HFFc6 (cell line): ENCODE measurements at regions not wholly inside any gene's neighbourhood (a gene's known extent, or its start where the extent isn't known, plus 50 kb on each side); places are given as distances from the start of the nearest gene placed in this dataset.

ENCODE experiments used
- DNase-seq: peaks from one replicate; pipeline ENCODE4 v3.0.0-alpha.2; 2018
- H3K27ac Mint-ChIP-seq: 2 replicates; pipeline ENCODE4 v1.8.0; 2020; ENCODE audit warnings: mild to moderate bottlenecking, mixed read lengths
- H3K27me3 Mint-ChIP-seq: 2 replicates; pipeline ENCODE4 v1.8.0; 2021; ENCODE audit warnings: mild to moderate bottlenecking, moderate library complexity, mixed read lengths; ENCODE audit not compliant: insufficient read depth
- H3K36me3 Mint-ChIP-seq: 2 replicates; pipeline ENCODE4 v1.8.0; 2021; ENCODE audit warnings: low read depth, mixed read lengths
- H3K4me1 Mint-ChIP-seq: 2 replicates; pipeline ENCODE4 v1.8.0; 2020; ENCODE audit warnings: low read depth, mixed read lengths
- H3K4me3 Mint-ChIP-seq: 2 replicates; pipeline ENCODE4 v1.8.0; 2020; ENCODE audit warnings: mild to moderate bottlenecking, moderate library complexity, mixed read lengths
- H3K9me3 Mint-ChIP-seq: 2 replicates; pipeline ENCODE4 v1.8.0; 2020; ENCODE audit warnings: mild to moderate bottlenecking, mixed read lengths
- TF ChIP-seq, protein P1 (sequence below): fragments of 200-600 bp; sonication (generic); IDR thresholded peaks from 2 replicates; pipeline ENCODE4 v1.5.0; 2021; ENCODE audit warnings: antibody characterized with exemption, mild to moderate bottlenecking

DNA sequence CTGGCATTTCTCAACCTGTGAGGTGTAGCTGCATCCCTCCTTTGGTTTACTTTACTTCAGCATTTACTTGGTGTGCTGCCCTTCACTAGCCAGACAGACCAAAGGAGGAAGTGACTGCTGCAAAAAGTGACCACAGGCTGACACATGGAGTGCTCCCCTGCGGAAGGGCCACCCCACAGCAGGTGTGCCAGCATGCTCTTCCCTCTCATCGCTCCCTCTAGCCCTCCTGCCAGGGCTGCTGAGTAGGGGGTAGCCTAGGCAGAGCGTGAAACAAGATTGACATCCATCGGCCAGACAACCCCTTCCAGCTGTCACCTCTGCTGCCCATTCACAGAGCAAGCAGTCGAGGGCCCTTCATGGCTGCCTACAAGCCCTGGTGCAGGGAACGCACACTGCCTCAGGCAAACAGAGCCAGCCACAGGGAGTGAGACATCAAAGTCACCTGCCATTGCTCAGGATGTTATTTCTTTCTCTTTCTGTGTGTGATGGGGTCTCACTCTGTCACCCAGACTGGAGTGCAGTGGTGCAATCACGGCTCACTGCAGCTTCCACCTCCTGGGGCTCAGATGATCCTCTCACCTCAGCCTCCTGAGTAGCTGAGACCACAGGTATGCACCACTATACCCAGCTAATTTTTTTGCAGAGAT lies 102.0 kb upstream of the RPS6KA2 start:
- DNase-seq: no peak
- H3K27me3 Mint-ChIP-seq: peaks cover 14% of the 10 kb centered on the region; the same call in 1 of the 2 replicates
- no peaks in the 10 kb centered on the region; the same call in 1 of the 2 replicates for H3K4me1 Mint-ChIP-seq
- no peaks in the 10 kb centered on the region for H3K36me3 Mint-ChIP-seq
- no peak overlapping the region for H3K27ac Mint-ChIP-seq
- no peak overlapping the region for H3K4me3 Mint-ChIP-seq
- TF ChIP-seq, protein P1, sequence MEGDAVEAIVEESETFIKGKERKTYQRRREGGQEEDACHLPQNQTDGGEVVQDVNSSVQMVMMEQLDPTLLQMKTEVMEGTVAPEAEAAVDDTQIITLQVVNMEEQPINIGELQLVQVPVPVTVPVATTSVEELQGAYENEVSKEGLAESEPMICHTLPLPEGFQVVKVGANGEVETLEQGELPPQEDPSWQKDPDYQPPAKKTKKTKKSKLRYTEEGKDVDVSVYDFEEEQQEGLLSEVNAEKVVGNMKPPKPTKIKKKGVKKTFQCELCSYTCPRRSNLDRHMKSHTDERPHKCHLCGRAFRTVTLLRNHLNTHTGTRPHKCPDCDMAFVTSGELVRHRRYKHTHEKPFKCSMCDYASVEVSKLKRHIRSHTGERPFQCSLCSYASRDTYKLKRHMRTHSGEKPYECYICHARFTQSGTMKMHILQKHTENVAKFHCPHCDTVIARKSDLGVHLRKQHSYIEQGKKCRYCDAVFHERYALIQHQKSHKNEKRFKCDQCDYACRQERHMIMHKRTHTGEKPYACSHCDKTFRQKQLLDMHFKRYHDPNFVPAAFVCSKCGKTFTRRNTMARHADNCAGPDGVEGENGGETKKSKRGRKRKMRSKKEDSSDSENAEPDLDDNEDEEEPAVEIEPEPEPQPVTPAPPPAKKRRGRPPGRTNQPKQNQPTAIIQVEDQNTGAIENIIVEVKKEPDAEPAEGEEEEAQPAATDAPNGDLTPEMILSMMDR: no peak
- H3K9me3 Mint-ChIP-seq: no peaks in the 10 kb centered on the region

DNA sequence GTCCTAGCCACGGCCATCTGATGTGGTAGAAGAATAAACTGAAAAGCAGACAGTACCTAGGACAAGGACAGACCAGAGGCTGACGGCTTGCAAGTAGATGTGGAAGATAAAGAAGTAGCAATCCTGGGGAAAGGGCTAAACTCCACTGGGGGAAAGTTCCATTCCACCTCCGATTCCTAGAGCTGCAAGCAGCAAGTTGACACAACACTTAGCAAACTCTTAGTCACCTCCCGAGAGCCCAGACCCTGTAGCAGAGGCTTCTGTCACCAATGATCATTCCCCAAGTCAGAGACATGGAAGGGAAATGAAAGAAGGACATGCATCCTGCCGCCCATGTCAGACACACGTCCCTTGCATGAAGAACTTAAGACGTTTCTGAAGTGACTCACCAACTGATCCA lies 99.2 kb upstream of the RPS6KA2 start:
- Mint-ChIP-seq H3K27ac (no peak overlapping the region), H3K36me3 (no peaks in the 10 kb centered on the region), H3K9me3 (no peaks in the 10 kb centered on the region), H3K27me3 (peaks cover 16% of the 10 kb centered on the region; the same call in 1 of the 2 replicates), H3K4me3 (no peak overlapping the region), H3K4me1 (no peaks in the 10 kb centered on the region; the same call in 1 of the 2 replicates)
- DNase-seq: no peak
- TF ChIP-seq, protein P1: no peak

DNA sequence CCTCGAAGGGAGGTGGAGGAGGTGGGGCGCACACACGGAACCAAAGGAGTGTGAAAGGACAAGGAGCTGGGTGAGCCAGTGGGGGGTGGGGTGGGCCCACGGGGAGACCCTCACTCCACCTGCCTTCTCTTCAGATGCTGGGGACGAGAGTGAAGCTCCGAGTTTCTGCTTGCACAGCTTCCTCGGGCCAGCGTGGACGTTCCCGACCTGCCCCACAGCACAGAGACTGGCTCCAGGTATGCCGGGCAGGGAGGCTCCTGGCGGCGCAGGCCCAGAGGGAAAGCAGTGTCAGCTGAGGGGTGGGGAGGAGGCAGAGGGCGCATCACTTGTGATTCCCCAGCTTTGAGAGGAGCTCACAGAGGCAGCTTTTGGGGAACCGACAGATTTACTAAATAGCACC lies 98.5 kb upstream of the RPS6KA2 start:
- Mint-ChIP-seq H3K27ac (no peak overlapping the region), H3K4me3 (no peak overlapping the region), H3K36me3 (no peaks in the 10 kb centered on the region)

DNA sequence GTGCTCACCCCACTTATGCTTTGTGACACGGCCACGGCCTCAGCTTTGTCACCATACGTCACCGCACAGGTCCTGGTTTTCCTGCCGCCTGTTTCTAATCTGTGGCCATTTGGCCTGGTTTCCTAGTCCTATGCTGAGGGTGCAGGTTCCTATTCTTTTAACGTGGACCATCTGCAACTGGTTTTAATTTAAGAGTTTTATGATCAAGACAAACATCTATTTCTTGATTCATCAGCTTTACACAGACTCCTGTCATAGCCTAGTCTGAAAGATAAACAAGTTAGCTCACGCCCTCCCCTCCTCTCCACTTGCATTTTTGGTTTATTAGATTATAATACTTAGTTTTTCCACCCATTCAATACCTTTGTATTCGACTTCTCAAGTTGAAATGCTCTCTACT lies 97.5 kb upstream of the RPS6KA2 start:
- H3K27ac Mint-ChIP-seq: no peak overlapping the region

More for the DNA sequence above, 98.5 kb upstream of the RPS6KA2 start:
- Mint-ChIP-seq H3K4me1 (no peaks in the 10 kb centered on the region; the same call in 1 of the 2 replicates), H3K27me3 (peaks cover 18% of the 10 kb centered on the region; the same call in 1 of the 2 replicates), H3K9me3 (no peaks in the 10 kb centered on the region)
- TF ChIP-seq, protein P1: no peak
- no peak for DNase-seq

DNA sequence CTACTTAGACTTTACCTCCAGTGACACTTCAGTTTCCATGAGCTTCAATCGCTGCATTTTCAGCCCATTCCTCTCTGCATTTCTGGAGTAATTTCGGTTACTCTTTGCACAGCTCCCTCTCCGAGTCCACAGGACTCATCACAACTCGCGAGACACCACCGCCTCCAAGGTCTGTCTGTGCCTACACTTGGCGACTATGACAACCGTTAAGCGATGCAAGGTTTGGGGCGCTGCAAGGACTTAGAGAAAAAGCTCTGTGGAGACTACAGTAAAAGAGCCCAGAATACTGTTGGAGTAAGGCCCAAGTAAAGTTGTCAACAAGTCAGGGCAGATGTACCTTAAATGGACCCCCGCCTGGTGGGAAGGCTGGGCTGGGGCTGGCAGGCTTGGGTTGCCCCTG lies 95.7 kb upstream of the RPS6KA2 start:
- Mint-ChIP-seq H3K4me1 (no peaks in the 10 kb centered on the region; the same call in 1 of the 2 replicates), H3K9me3 (no peaks in the 10 kb centered on the region), H3K27me3 (peaks cover 14% of the 10 kb centered on the region; the same call in 1 of the 2 replicates), H3K36me3 (no peaks in the 10 kb centered on the region), H3K27ac (no peak overlapping the region), H3K4me3 (no peak overlapping the region)
- no peak for DNase-seq
- TF ChIP-seq, protein P1: no peak

More for the DNA sequence above, 97.5 kb upstream of the RPS6KA2 start:
- no peak for DNase-seq
- Mint-ChIP-seq H3K27me3 (peaks cover 18% of the 10 kb centered on the region; the same call in 1 of the 2 replicates), H3K4me3 (no peak overlapping the region), H3K36me3 (no peaks in the 10 kb centered on the region), H3K9me3 (no peaks in the 10 kb centered on the region), H3K4me1 (no peaks in the 10 kb centered on the region; the same call in 1 of the 2 replicates)
- TF ChIP-seq, protein P1: no peak
